Lung (tissue), 11 donors: ENCODE measurements at regions not wholly inside any gene's neighbourhood (a gene's known extent, or its start where the extent isn't known, plus 50 kb on each side); places are given as distances from the start of the nearest gene placed in this dataset.

ENCODE experiments used
- ATAC-seq: fragments of 200-7000 bp; cut with Tn5 transposase; one replicate; pipeline ENCODE4 v1.9.1; 2020; ENCODE audit warnings: moderate number of reproducible peaks; ENCODE audit not compliant: insufficient read depth, low FRiP score
- DNase-seq, 3 donors: peaks; one replicate each; pipeline ENCODE4 v3.0.0-alpha.2; 2013 to 2017
- H3K27ac ChIP-seq, 2 donors: one replicate each; pipeline ENCODE4 v1.5.1; 2013; ENCODE audit warnings: mild to moderate bottlenecking in 2 of 2, moderate library complexity in 2 of 2, control low read depth in 1 of 2, inconsistent platforms in 1 of 2, low read depth in 1 of 2, low read length in 1 of 2
- H3K27me3 ChIP-seq, 3 donors: one replicate each; pipeline ENCODE4 v1.5.1; 2013; ENCODE audit warnings: low read length in 2 of 3; ENCODE audit not compliant: control insufficient read depth in 3 of 3, insufficient read depth in 3 of 3
- H3K36me3 ChIP-seq, 4 donors: one replicate each; pipeline ENCODE4 v1.5.1; 2013; ENCODE audit warnings: low read length in 4 of 4, mild to moderate bottlenecking in 1 of 4, moderate library complexity in 1 of 4; ENCODE audit not compliant: control insufficient read depth in 4 of 4, insufficient read depth in 4 of 4
- H3K4me1 ChIP-seq, 5 donors: one replicate each; pipeline ENCODE4 v1.5.1; 2013; ENCODE audit warnings: low read length in 5 of 5, mild to moderate bottlenecking in 2 of 5, moderate library complexity in 1 of 5; ENCODE audit not compliant: control insufficient read depth in 5 of 5, insufficient read depth in 5 of 5
- H3K4me3 ChIP-seq: one replicate; pipeline ENCODE4 v1.5.1; 2013; ENCODE audit warnings: mild to moderate bottlenecking, control low read depth, moderate library complexity
- H3K9ac ChIP-seq, 2 donors: one replicate each; pipeline ENCODE4 v1.5.1; 2013; ENCODE audit warnings: low read length in 2 of 2, control low read depth in 1 of 2; ENCODE audit not compliant: insufficient read depth in 1 of 2
- H3K9me3 ChIP-seq, 4 donors: one replicate each; pipeline ENCODE4 v1.5.1; 2013; ENCODE audit warnings: low read length in 3 of 4, mild to moderate bottlenecking in 1 of 4, moderate library complexity in 1 of 4; ENCODE audit not compliant: control insufficient read depth in 4 of 4, insufficient read depth in 3 of 4
- CTCF ChIP-seq: IDR thresholded peaks from 2 replicates; pipeline ENCODE4 v1.5.1; 2012; ENCODE audit warnings: mild to moderate bottlenecking; ENCODE audit errors: control extremely low read depth, extremely low read depth
- WGBS, 2 donors: extraction: QIAGEN DNeasy Blood & Tissue Kit; methylation state at CpG; one replicate each; pipeline ENCODE4 v1.1.7; 2013; 5-methylcytosine and 5-hydroxymethylcytosine counted together
- donor health status: control.
- donor health status: control.
- donor health status: Bipolar disorder and iron deficiency.
- donor health status: healthy.
- donor health status: DM: yes; HTN: yes; CAD: no.

DNA sequence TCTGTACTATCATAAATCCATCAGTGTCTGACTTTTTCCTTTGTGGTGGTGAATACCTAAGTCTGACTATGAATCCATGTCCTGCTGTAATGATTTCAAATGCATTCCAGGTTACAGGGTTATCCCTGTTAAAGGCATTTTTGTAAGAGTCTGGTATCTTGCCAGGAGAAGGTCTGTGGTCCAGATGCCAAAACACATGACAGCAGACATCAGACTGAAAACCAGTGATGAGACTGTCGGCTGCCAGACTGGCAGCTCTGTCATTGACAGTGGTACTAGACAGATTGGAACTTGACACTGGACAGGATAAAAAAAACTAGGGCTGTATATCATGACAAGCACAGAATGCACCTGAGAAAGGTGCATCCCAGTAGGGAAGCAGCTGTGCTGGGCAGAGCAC, 301.8 kb upstream of the FAT3 start:
- ATAC-seq = no peak
- WGBS, 2 donors = 79 to 89% methylated on average over 1 of the region's 1 CpG
- H3K9me3 ChIP-seq = no peaks in the 10 kb centered on the region
- no peak overlapping the region for H3K27ac ChIP-seq
- no peaks in the 10 kb centered on the region for H3K36me3 ChIP-seq
- no peak overlapping the region for H3K4me3 ChIP-seq
- no peaks in the 10 kb centered on the region for H3K4me1 ChIP-seq
- no peak overlapping the region for H3K9ac ChIP-seq
- no peak for TF ChIP-seq CTCF
- no peak for DNase-seq
- no peaks in the 10 kb centered on the region for H3K27me3 ChIP-seq

DNA sequence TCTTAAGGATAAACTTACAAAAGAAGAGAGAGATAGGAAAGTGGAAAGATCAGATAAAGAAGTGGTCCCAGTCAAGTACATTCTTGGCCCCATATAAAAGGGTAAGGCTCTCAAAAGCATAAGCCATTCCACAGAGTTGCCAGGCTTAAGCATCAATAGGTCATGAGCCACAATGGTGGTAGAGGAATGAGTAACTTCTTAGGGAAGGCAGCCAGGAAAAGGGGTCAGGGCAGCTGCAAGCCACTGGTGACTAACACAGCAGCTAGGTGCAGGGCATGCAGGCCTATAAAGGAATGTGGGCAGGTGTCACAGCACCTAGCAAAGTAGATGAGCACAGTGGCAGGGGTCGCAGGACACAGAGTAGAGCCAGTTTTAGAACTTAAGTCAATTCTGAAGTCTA, 302.6 kb upstream of the FAT3 start:
- no peak for DNase-seq
- H3K9ac ChIP-seq = no peak overlapping the region
- no peaks in the 10 kb centered on the region for H3K4me1 ChIP-seq
- H3K27me3 ChIP-seq = no peaks in the 10 kb centered on the region
- no peak overlapping the region for H3K27ac ChIP-seq
- H3K9me3 ChIP-seq = no peaks in the 10 kb centered on the region
- 73 to 77% methylated on average over 1 of the region's 1 CpG for WGBS, 2 donors
- no peak overlapping the region for H3K4me3 ChIP-seq
- no peaks in the 10 kb centered on the region for H3K36me3 ChIP-seq
- ATAC-seq = no peak
- TF ChIP-seq CTCF = no peak

DNA sequence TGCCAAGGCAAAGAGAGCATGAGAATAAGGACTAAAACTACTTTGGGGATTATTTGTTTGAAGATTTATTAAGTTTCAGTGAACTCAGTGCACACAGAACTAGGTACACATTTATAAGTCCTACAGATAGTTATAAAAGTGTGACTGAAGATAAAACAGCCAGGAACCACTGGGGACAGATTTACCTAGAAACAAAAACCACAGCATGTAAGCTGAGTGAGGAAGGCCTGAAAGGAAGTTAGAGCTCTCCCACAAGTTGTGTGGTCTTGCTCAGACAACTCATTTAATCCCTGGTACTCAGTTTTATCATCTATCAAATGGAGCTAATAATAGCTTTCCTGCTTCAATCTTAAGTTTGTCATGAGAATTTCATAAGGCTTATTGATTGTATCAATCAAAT, 311.2 kb upstream of the FAT3 start:
- Histone ChIP-seq H3K36me3 (no peaks in the 10 kb centered on the region), H3K27me3 (no peaks in the 10 kb centered on the region), H3K4me1 (no peaks in the 10 kb centered on the region), H3K9ac (no peak overlapping the region), H3K27ac (no peak overlapping the region), H3K9me3 (no peaks in the 10 kb centered on the region), H3K4me3 (no peak overlapping the region)
- TF ChIP-seq CTCF = no peak
- ATAC-seq = no peak
- DNase-seq = no peak

GRCh38 chr11:91912322-91912721, 312.3 kb upstream of the FAT3 start:
- DNase-seq (no peak), ATAC-seq (no peak)
- no peak overlapping the region for H3K4me3 ChIP-seq
- H3K27ac ChIP-seq = no peak overlapping the region
- no peak for TF ChIP-seq CTCF
- H3K4me1 ChIP-seq = no peaks in the 10 kb centered on the region
- no peak overlapping the region for H3K9ac ChIP-seq
- H3K9me3 ChIP-seq = no peaks in the 10 kb centered on the region
- 76 to 80% methylated on average over 4 of the region's 4 CpGs for WGBS, 2 donors
- H3K27me3 ChIP-seq = no peaks in the 10 kb centered on the region
- H3K36me3 ChIP-seq = no peaks in the 10 kb centered on the region
